SK-N-SH treated with all-trans-retinoic acid at 6 μM for 48 hours (cell line): ENCODE measurements at regions not wholly inside any gene's neighbourhood (a gene's known extent, or its start where the extent isn't known, plus 50 kb on each side); places are given as distances from the start of the nearest gene placed in this dataset.

Source experiments
- ATAC-seq: fragments of 200-7000 bp; cut with Tn5 transposase; 3 replicates; pipeline ENCODE4 v1.9.1; 2020; ENCODE audit warnings: mild to moderate bottlenecking, moderate library complexity
- ARNTL ChIP-seq: fragments of 450-650 bp; formaldehyde crosslinking; IDR thresholded peaks from 2 replicates; pipeline ENCODE4 v1.5.0; 2020; ENCODE audit warnings: low read depth, mild to moderate bottlenecking, moderate library complexity, borderline replicate concordance
- BACH2 ChIP-seq: fragments of 250-450 bp; sonication (Bioruptor Pico); IDR thresholded peaks from 2 replicates; pipeline ENCODE4 v1.9.0; 2021; ENCODE audit warnings: mild to moderate bottlenecking, borderline replicate concordance
- CSDC2 ChIP-seq: fragments of 250-450 bp; sonication (Bioruptor Pico); IDR thresholded peaks from 2 replicates; pipeline ENCODE4 v1.5.0; 2020; ENCODE audit warnings: mild to moderate bottlenecking, moderate library complexity
- ESRRG ChIP-seq: fragments of 250-450 bp; sonication (Bioruptor Pico); IDR thresholded peaks from 2 replicates; pipeline ENCODE4 v1.6.1; 2021; ENCODE audit warnings: mild to moderate bottlenecking
- GLIS3 ChIP-seq: fragments of 250-450 bp; sonication (Bioruptor Pico); IDR thresholded peaks from 2 replicates; pipeline ENCODE4 v1.5.0; 2020; ENCODE audit warnings: mild to moderate bottlenecking, moderate library complexity
- ISL1 ChIP-seq: fragments of 250-450 bp; sonication (Bioruptor Pico); IDR thresholded peaks from 2 replicates; pipeline ENCODE4 v2.1.2; 2022; ENCODE audit warnings: mild to moderate bottlenecking, moderate library complexity
- OSR1 ChIP-seq: fragments of 250-450 bp; sonication (Bioruptor Pico); IDR thresholded peaks from 2 replicates; pipeline ENCODE4 v1.8.0; 2022; ENCODE audit warnings: moderate library complexity, mild to moderate bottlenecking, inconsistent platforms
- PPARA ChIP-seq: fragments of 250-450 bp; sonication (Bioruptor Pico); IDR thresholded peaks from 2 replicates; pipeline ENCODE4 v1.5.0; 2020; ENCODE audit warnings: mild to moderate bottlenecking, borderline replicate concordance
- RARB ChIP-seq: fragments of 250-450 bp; sonication (Bioruptor Pico); IDR thresholded peaks from 2 replicates; pipeline ENCODE4 v1.8.0; 2021; ENCODE audit warnings: mild to moderate bottlenecking, moderate library complexity
- TCF4 ChIP-seq: fragments of 250-450 bp; sonication (Bioruptor Pico); IDR thresholded peaks from 2 replicates; pipeline ENCODE4 v1.8.0; 2021; ENCODE audit warnings: mild to moderate bottlenecking, moderate library complexity, borderline replicate concordance
- TOX ChIP-seq: fragments of 250-450 bp; sonication (Bioruptor Pico); IDR thresholded peaks from 2 replicates; pipeline ENCODE4 v1.8.0; 2021; ENCODE audit warnings: mild to moderate bottlenecking, moderate library complexity, borderline replicate concordance
- ZC3H10 ChIP-seq: fragments of 250-450 bp; sonication (Bioruptor Pico); IDR thresholded peaks from 2 replicates; pipeline ENCODE4 v1.5.1; 2021; ENCODE audit warnings: mild to moderate bottlenecking, moderate library complexity
- ZFP3 ChIP-seq: fragments of 250-450 bp; sonication (Bioruptor Pico); IDR thresholded peaks from 2 replicates; pipeline ENCODE4 v1.5.0; 2020; ENCODE audit warnings: mild to moderate bottlenecking, moderate library complexity
- ZFP30 ChIP-seq: fragments of 450-650 bp; formaldehyde crosslinking; IDR thresholded peaks from 2 replicates; pipeline ENCODE4 v1.5.0; 2022; ENCODE audit warnings: mild to moderate bottlenecking, moderate library complexity
- ZNF565 ChIP-seq: fragments of 450-650 bp; formaldehyde crosslinking; conservative IDR thresholded peaks from 2 replicates; pipeline ENCODE4 v1.5.0; 2020; ENCODE audit warnings: low read depth, mild to moderate bottlenecking, moderate library complexity
- ZNF70 ChIP-seq: fragments of 450-650 bp; formaldehyde crosslinking; IDR thresholded peaks from 2 replicates; pipeline ENCODE4 v1.5.0; 2020; ENCODE audit warnings: mild to moderate bottlenecking, moderate library complexity
- ZNF8 ChIP-seq: fragments of 450-650 bp; formaldehyde crosslinking; IDR thresholded peaks from 2 replicates; pipeline ENCODE4 v1.5.0; 2020; ENCODE audit warnings: mild to moderate bottlenecking, moderate library complexity
- TF ChIP-seq, protein P1 (sequence below): fragments of 250-450 bp; sonication (Bioruptor Pico); IDR thresholded peaks from 2 replicates; pipeline ENCODE4 v1.5.1; 2020; ENCODE audit warnings: low read depth, mild to moderate bottlenecking, moderate library complexity
- TF ChIP-seq, protein P2 (sequence below): fragments of 250-450 bp; sonication (Bioruptor Pico); IDR thresholded peaks from 2 replicates; pipeline ENCODE4 v1.8.0; 2021; ENCODE audit warnings: low read depth, mild to moderate bottlenecking, moderate library complexity, borderline replicate concordance
- TF ChIP-seq, protein P3 (sequence below): fragments of 250-450 bp; sonication (Bioruptor Pico); IDR thresholded peaks from 2 replicates; pipeline ENCODE4 v1.5.0; 2020; ENCODE audit warnings: mild to moderate bottlenecking, moderate library complexity
- TF ChIP-seq, protein P4 (sequence below): fragments of 250-450 bp; sonication (Bioruptor Pico); IDR thresholded peaks from 2 replicates; pipeline ENCODE4 v1.8.0; 2020; ENCODE audit warnings: mild to moderate bottlenecking, moderate library complexity, borderline replicate concordance

DNA sequence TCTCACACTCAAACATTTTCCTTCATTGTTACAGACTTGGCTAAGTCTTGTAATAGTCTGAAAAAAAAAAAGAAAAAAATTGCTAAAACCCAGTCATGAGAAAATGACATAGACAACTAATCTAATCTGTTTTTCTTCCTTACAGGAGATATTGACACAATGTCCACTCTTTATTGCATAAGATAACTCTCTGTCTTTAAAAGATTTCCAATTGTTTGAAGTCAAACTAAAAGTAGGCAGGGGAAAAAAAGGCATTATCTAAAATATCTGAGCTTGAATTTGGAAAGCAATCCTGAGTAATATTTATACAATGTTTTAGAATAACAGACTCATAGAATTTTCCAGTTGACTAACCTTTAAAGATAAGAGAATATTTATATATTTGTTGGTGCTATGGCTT lies 233.0 kb upstream of the CEP162 start:
- ATAC-seq: no peak
- TF ChIP-seq TOX (CRISPR knock-in tag) (no peak), OSR1 (no peak), RARB (CRISPR knock-in tag) (no peak), BACH2 (CRISPR knock-in tag) (no peak), ZFP3 (no peak), PPARA (CRISPR knock-in tag) (no peak), ZFP30 (no peak), CSDC2 (CRISPR knock-in tag) (no peak), ZNF8 (CRISPR knock-in tag) (no peak), GLIS3 (CRISPR knock-in tag) (no peak), ISL1 (CRISPR knock-in tag) (no peak), TCF4 (no peak)
- TF ChIP-seq, protein P1, sequence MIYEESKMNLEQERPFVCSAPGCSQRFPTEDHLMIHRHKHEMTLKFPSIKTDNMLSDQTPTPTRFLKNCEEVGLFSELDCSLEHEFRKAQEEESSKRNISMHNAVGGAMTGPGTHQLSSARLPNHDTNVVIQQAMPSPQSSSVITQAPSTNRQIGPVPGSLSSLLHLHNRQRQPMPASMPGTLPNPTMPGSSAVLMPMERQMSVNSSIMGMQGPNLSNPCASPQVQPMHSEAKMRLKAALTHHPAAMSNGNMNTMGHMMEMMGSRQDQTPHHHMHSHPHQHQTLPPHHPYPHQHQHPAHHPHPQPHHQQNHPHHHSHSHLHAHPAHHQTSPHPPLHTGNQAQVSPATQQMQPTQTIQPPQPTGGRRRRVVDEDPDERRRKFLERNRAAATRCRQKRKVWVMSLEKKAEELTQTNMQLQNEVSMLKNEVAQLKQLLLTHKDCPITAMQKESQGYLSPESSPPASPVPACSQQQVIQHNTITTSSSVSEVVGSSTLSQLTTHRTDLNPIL (CRISPR knock-in tag): no peak
- TF ChIP-seq, protein P2, sequence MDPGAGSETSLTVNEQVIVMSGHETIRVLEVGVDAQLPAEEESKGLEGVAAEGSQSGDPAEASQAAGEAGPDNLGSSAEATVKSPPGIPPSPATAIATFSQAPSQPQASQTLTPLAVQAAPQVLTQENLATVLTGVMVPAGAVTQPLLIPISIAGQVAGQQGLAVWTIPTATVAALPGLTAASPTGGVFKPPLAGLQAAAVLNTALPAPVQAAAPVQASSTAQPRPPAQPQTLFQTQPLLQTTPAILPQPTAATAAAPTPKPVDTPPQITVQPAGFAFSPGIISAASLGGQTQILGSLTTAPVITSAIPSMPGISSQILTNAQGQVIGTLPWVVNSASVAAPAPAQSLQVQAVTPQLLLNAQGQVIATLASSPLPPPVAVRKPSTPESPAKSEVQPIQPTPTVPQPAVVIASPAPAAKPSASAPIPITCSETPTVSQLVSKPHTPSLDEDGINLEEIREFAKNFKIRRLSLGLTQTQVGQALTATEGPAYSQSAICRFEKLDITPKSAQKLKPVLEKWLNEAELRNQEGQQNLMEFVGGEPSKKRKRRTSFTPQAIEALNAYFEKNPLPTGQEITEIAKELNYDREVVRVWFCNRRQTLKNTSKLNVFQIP (CRISPR knock-in tag): no peak

DNA sequence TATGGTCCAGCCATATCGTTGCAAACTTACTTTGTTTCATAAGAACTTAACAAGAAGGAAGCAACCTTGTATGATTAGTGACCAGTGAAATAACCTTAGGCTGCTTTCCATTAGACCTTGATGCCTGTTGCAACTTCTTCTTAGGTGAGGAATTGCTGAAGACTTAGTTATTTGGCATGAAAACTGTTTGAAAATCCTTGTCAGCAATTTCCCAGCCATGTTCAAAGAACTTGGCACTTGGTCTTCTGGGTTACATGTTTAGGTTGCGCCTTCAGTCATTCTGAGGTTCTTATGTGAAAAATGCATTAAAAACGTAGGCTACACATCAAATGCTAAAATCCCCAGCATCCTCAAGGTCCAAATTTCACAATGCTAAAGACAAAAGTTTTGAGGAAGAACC lies 232.0 kb upstream of the CEP162 start:
- TF ChIP-seq TOX (CRISPR knock-in tag) (no peak), GLIS3 (CRISPR knock-in tag) (no peak), ZC3H10 (CRISPR knock-in tag) (no peak), TCF4 (no peak), RARB (CRISPR knock-in tag) (no peak), ZNF70 (no peak), CSDC2 (CRISPR knock-in tag) (no peak), ZFP3 (no peak), ZNF8 (CRISPR knock-in tag) (no peak), ZFP30 (no peak), ZNF565 (CRISPR knock-in tag) (no peak), ESRRG (CRISPR knock-in tag) (no peak), ARNTL (CRISPR knock-in tag) (no peak), PPARA (CRISPR knock-in tag) (no peak), ISL1 (CRISPR knock-in tag) (no peak), BACH2 (CRISPR knock-in tag) (no peak)
- TF ChIP-seq, protein P3, sequence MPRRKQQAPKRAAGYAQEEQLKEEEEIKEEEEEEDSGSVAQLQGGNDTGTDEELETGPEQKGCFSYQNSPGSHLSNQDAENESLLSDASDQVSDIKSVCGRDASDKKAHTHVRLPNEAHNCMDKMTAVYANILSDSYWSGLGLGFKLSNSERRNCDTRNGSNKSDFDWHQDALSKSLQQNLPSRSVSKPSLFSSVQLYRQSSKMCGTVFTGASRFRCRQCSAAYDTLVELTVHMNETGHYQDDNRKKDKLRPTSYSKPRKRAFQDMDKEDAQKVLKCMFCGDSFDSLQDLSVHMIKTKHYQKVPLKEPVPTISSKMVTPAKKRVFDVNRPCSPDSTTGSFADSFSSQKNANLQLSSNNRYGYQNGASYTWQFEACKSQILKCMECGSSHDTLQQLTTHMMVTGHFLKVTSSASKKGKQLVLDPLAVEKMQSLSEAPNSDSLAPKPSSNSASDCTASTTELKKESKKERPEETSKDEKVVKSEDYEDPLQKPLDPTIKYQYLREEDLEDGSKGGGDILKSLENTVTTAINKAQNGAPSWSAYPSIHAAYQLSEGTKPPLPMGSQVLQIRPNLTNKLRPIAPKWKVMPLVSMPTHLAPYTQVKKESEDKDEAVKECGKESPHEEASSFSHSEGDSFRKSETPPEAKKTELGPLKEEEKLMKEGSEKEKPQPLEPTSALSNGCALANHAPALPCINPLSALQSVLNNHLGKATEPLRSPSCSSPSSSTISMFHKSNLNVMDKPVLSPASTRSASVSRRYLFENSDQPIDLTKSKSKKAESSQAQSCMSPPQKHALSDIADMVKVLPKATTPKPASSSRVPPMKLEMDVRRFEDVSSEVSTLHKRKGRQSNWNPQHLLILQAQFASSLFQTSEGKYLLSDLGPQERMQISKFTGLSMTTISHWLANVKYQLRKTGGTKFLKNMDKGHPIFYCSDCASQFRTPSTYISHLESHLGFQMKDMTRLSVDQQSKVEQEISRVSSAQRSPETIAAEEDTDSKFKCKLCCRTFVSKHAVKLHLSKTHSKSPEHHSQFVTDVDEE (CRISPR knock-in tag): no peak
- TF ChIP-seq, protein P1 (CRISPR knock-in tag): no peak
- TF ChIP-seq, protein P4, sequence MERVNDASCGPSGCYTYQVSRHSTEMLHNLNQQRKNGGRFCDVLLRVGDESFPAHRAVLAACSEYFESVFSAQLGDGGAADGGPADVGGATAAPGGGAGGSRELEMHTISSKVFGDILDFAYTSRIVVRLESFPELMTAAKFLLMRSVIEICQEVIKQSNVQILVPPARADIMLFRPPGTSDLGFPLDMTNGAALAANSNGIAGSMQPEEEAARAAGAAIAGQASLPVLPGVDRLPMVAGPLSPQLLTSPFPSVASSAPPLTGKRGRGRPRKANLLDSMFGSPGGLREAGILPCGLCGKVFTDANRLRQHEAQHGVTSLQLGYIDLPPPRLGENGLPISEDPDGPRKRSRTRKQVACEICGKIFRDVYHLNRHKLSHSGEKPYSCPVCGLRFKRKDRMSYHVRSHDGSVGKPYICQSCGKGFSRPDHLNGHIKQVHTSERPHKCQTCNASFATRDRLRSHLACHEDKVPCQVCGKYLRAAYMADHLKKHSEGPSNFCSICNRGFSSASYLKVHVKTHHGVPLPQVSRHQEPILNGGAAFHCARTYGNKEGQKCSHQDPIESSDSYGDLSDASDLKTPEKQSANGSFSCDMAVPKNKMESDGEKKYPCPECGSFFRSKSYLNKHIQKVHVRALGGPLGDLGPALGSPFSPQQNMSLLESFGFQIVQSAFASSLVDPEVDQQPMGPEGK (CRISPR knock-in tag): no peak
- TF ChIP-seq, protein P2 (CRISPR knock-in tag): no peak
- TF ChIP-seq, all 23 proteins: peak for 0
- no peak for ATAC-seq
